ENCODE measurements at regions not wholly inside any gene's neighbourhood (a gene's known extent, or its start where the extent isn't known, plus 50 kb on each side); places are given as distances from the start of the nearest gene placed in this dataset.
"Not testable (repeated sequence)": the region's sequence is repeated elsewhere in the genome, so short reads cannot be mapped to it uniquely, and the experiment has no call there.

DNA sequence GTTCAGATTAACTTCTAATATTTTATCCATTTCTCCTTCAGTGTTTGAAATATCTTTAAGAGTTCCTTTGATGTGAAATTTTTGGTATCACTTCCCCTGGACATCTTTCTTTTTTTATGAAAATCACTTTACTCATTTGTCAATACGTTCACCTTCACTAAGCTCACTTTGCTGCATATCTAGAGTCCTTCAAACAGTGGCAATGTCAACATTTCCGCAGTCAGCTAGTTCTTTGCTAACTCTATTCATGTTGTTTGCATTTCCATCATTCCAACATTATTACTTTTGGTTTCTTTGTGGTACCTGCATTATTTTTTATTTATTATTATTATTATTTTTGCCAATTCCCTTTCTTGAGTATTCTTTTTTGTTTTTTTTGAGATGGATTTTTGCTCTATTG is 203.0 kb downstream of the GPAT3 start:
- H3K9me3 ChIP-seq (ENCODE audit: low read depth): no peaks in the 10 kb centered on the region

DNA sequence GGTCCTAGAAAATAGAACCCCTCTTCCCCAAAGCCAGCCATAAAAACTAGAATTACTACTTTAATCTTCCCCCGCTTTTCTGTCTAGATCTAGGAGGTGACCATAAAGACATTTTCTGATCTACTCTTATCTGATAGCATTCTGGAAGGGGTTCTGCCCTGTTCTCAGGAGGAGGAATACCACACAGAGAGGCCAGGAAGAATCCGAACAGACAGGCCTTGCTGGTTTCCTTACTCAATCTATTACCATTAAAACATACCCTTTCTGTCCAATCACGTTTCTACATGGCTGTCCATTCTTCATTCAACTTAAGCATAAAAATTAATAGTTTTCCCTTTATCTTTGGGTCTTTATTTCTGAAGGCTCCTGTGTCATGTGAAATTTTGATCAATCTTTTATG is 198.7 kb downstream of the GPAT3 start:
- in situ Hi-C loops (cut with MboI): no loop called here
- Histone ChIP-seq H3K79me2 (ENCODE audit: insufficient read depth) (no peaks in the 10 kb centered on the region), H3K9ac (no peak overlapping the region), H3K36me3 (ENCODE audit: low read depth) (no peaks in the 10 kb centered on the region), H4K20me1 (ENCODE audit: insufficient read depth) (no peaks in the 10 kb centered on the region), H3F3A (ENCODE audit: insufficient read depth) (peaks cover 9% of the 10 kb centered on the region; the same call in 1 of the 2 replicates), H3K4me1 (ENCODE audit: insufficient read depth) (peaks cover 16% of the 10 kb centered on the region), H3K27ac (no peak overlapping the region), H3K9me2 (ENCODE audit: insufficient read depth) (no peaks in the 10 kb centered on the region), H2AFZ (no peak overlapping the region), H3K4me3 (no peak overlapping the region), H3K27me3 (replicated peaks; ENCODE audit: insufficient read depth) (no peaks in the 10 kb centered on the region), H3K4me2 (ENCODE audit: unreplicated experiment) (no peak overlapping the region), H3K9me3 (ENCODE audit: low read depth) (no peaks in the 10 kb centered on the region)
- no peak for TF ChIP-seq EZH2 (IDR thresholded peaks at IDR 0.05; ENCODE audit: insufficient read depth, poor library complexity, severe bottlenecking)
- no peak for TF ChIP-seq EZH2phosphoT487 (IDR thresholded peaks at IDR 0.05; ENCODE audit: insufficient read depth, low read depth)
- DNase-seq: no peak
- 92 to 93% methylated on average over 3 of the region's 3 CpGs for WGBS, 2 experiments (ENCODE audit: low coverage in 1 of 2, low lambda C conversion rate in 2 of 2, missing lambda C conversion rate in 2 of 2)

More for the DNA sequence above, 203.0 kb downstream of the GPAT3 start:
- Histone ChIP-seq H2AFZ (no peak overlapping the region), H3F3A (ENCODE audit: insufficient read depth) (no peaks in the 10 kb centered on the region), H3K9me2 (ENCODE audit: insufficient read depth) (no peaks in the 10 kb centered on the region), H3K4me1 (ENCODE audit: insufficient read depth) (no peaks in the 10 kb centered on the region), H3K36me3 (ENCODE audit: low read depth) (no peaks in the 10 kb centered on the region), H3K27me3 (replicated peaks; ENCODE audit: insufficient read depth) (no peaks in the 10 kb centered on the region), H3K27ac (no peak overlapping the region), H3K9ac (no peak overlapping the region), H4K20me1 (ENCODE audit: insufficient read depth) (no peaks in the 10 kb centered on the region), H3K79me2 (ENCODE audit: insufficient read depth) (no peaks in the 10 kb centered on the region), H3K4me3 (no peak overlapping the region), H3K4me2 (ENCODE audit: unreplicated experiment) (no peak overlapping the region)
- in situ Hi-C loops (cut with MboI): no loop called here
- DNase-seq: no peak
- no peak for TF ChIP-seq EZH2phosphoT487 (IDR thresholded peaks at IDR 0.05; ENCODE audit: insufficient read depth, low read depth)
- no peak for TF ChIP-seq EZH2 (IDR thresholded peaks at IDR 0.05; ENCODE audit: insufficient read depth, poor library complexity, severe bottlenecking)
- WGBS, 2 experiments (ENCODE audit: low coverage in 1 of 2, low lambda C conversion rate in 2 of 2, missing lambda C conversion rate in 2 of 2): 73 to 78% methylated on average over 2 of the region's 2 CpGs

DNA sequence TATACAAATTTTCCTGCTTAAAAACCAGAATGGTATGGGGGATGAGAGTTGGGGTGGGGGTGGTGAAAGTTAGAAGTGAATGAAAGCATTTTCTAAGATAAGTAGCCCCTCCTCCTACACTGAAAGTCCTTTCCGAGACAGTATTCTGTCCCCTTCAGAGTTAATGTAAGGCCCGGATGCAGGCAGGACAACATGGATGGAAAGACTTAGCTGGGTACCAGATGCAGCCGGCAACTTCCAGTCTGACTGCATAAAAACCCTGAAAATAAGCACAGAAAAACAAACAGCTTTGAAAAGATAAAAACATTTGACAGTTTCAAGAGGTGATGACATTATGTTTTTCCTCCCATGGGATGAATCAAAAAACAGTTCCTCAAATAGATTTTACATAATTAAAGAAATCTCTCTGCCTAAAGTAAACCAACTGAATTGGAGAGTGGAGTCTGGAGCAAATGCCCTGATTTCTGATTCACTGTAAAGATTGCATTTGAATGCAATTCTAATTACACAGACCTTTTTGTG is 196.3 kb downstream of the GPAT3 start:
- Histone ChIP-seq H3K4me1 (ENCODE audit: insufficient read depth) (peaks cover 16% of the 10 kb centered on the region), H3F3A (ENCODE audit: insufficient read depth) (peaks cover 9% of the 10 kb centered on the region; the same call in 1 of the 2 replicates), H3K9me3 (ENCODE audit: low read depth) (no peaks in the 10 kb centered on the region), H3K27ac (peak overlapping the region; percentile 46), H3K4me3 (no peak overlapping the region), H3K79me2 (ENCODE audit: insufficient read depth) (no peaks in the 10 kb centered on the region), H2AFZ (peak overlapping the region; percentile 61), H3K27me3 (replicated peaks; ENCODE audit: insufficient read depth) (no peaks in the 10 kb centered on the region), H3K9ac (peak overlapping the region; percentile 9; the same call in 1 of the 2 replicates), H3K36me3 (ENCODE audit: low read depth) (no peaks in the 10 kb centered on the region), H3K4me2 (ENCODE audit: unreplicated experiment) (no peak overlapping the region), H3K9me2 (ENCODE audit: insufficient read depth) (no peaks in the 10 kb centered on the region), H4K20me1 (ENCODE audit: insufficient read depth) (no peaks in the 10 kb centered on the region)
- peak; percentile 41 for DNase-seq
- no peak for TF ChIP-seq EZH2 (IDR thresholded peaks at IDR 0.05; ENCODE audit: insufficient read depth, poor library complexity, severe bottlenecking)
- no peak for TF ChIP-seq EZH2phosphoT487 (IDR thresholded peaks at IDR 0.05; ENCODE audit: insufficient read depth, low read depth)
- in situ Hi-C loops (cut with MboI): no loop called here
- 6 to 12% methylated on average over 3 of the region's 3 CpGs for WGBS, 2 experiments (ENCODE audit: low coverage in 1 of 2, low lambda C conversion rate in 2 of 2, missing lambda C conversion rate in 2 of 2)

DNA sequence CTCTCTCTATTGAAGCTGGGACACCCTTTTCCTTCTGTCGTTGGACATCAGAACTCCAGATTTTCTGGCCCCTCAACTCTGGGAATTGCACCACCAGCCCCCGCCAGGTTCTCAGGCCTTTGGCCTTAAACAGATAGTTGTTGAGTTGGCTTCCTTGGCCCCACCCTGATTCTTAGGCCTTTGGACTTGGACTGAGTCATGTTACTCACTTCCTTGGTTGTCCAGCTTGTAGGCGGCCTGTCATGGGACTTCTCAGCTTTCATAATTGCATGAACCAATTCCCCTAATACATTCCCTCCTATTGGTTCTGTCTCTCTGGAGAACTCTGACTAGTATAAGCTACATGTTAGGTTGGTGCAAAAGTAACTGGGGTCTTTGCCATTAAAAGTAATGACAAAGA is 195.7 kb downstream of the GPAT3 start:
- Histone ChIP-seq H3K4me3 (no peak overlapping the region), H2AFZ (peak overlapping the region; percentile 61), H3K36me3 (ENCODE audit: low read depth) (no peaks in the 10 kb centered on the region), H3K27ac (peak overlapping the region; percentile 46), H3K9me3 (ENCODE audit: low read depth) (no peaks in the 10 kb centered on the region), H3K27me3 (replicated peaks; ENCODE audit: insufficient read depth) (no peaks in the 10 kb centered on the region), H3F3A (ENCODE audit: insufficient read depth) (peaks cover 9% of the 10 kb centered on the region; the same call in 1 of the 2 replicates), H3K4me1 (ENCODE audit: insufficient read depth) (peaks cover 16% of the 10 kb centered on the region), H3K79me2 (ENCODE audit: insufficient read depth) (no peaks in the 10 kb centered on the region), H4K20me1 (ENCODE audit: insufficient read depth) (no peaks in the 10 kb centered on the region), H3K9ac (no peak overlapping the region), H3K4me2 (ENCODE audit: unreplicated experiment) (no peak overlapping the region), H3K9me2 (ENCODE audit: insufficient read depth) (no peaks in the 10 kb centered on the region)
- TF ChIP-seq EZH2phosphoT487 (IDR thresholded peaks at IDR 0.05; ENCODE audit: insufficient read depth, low read depth) (no peak), EZH2 (IDR thresholded peaks at IDR 0.05; ENCODE audit: insufficient read depth, poor library complexity, severe bottlenecking) (no peak)
- DNase-seq: peak; percentile 79
- 66 to 67% methylated on average over 3 of the region's 3 CpGs for whole genome bisulfite sequencing, 2 experiments (ENCODE audit: low coverage in 1 of 2, low lambda C conversion rate in 2 of 2, missing lambda C conversion rate in 2 of 2)
- in situ Hi-C loops (cut with MboI): no loop called here

DNA sequence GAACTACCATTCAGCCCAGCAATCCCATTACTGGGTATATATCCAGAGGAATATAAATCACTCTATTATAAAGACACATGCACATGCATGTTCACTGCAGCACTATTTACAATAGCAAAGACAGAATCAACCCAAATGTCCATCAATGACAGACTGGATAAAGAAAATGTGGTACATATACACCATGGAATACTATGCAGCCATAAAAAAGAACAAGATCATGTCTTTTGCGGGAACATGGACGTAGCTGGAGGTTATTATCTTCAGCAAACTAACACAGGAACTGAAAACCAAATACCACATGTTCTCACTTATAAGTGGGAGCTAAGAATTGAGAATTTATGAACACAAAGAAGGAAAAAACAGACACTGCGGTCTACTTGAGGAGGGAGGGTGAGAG is 195.1 kb downstream of the GPAT3 start:
- H3K79me2 ChIP-seq (ENCODE audit: insufficient read depth); in situ Hi-C loops (cut with MboI): not testable (repeated sequence)

More for the DNA sequence above, 195.1 kb downstream of the GPAT3 start:
- not testable (repeated sequence) for H3K4me3 ChIP-seq; H3K4me2 ChIP-seq (ENCODE audit: unreplicated experiment); H3K9me3 ChIP-seq (ENCODE audit: low read depth); H2AFZ ChIP-seq; H3K9ac ChIP-seq; H3K27ac ChIP-seq; H4K20me1 ChIP-seq (ENCODE audit: insufficient read depth); H3K27me3 ChIP-seq (replicated peaks; ENCODE audit: insufficient read depth); H3K36me3 ChIP-seq (ENCODE audit: low read depth); DNase-seq; H3K9me2 ChIP-seq (ENCODE audit: insufficient read depth); H3F3A ChIP-seq (ENCODE audit: insufficient read depth)
- WGBS, 2 experiments (ENCODE audit: low coverage in 1 of 2, low lambda C conversion rate in 2 of 2, missing lambda C conversion rate in 2 of 2): 96 to 98% methylated on average over 3 of the region's 3 CpGs
- peaks cover 16% of the 10 kb centered on the region for H3K4me1 ChIP-seq (ENCODE audit: insufficient read depth)
